NCI-H748 (cell line): ENCODE measurements at regions not wholly inside any gene's neighbourhood (a gene's known extent, or its start where the extent isn't known, plus 50 kb on each side); places are given as distances from the start of the nearest gene placed in this dataset.

Experiments
- DNase-seq: peaks from one replicate; lab custom pipeline; 2025; ENCODE audit not compliant: unreplicated experiment; lab: John Stamatoyannopoulos, UW

GRCh38 chr9:81292056-81292805, 397.1 kb downstream of the TLE1 start:
- peak; percentile 57 for DNase-seq

GRCh38 chr9:81289622-81290021, 399.7 kb downstream of the TLE1 start:
- DNase-seq, result no peak

DNA sequence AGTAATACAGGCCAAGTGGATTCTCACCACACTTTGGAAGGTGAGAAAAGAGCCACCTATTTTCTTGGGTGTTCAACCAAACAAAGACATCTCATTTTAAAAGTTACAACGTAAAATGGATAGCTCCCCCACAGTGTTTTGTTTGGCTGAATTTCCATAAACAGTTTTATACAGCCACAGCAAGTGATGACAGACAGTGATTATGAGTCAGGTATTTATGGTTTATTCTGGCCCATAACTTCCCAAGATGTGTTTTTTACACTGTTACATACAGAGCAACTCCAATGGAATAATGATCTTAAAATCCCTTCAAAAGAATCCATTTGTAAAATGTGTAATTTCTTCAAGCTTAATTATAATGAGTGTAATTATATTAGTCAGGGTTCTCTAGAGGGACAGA, 421.3 kb downstream of the TLE1 start:
- no peak for DNase-seq

DNA sequence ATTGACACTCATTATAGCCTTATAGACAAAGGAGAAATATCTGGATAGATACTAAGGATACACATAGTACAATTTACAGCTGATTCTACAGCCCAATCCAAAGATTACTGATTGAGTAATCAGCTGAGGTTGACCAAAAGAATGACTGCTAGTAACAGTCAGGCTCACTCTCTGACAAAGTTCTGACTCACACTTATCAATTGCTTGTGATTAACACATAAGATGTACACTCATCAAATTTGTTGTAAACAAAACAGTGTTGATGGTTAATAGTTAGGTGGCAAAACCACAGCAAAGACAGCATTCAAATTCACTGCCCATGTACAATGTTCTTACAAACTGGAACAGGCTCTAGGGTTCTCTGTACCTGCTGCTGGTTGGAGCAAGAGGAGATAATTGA, 422.7 kb downstream of the TLE1 start:
- no peak for DNase-seq

DNA sequence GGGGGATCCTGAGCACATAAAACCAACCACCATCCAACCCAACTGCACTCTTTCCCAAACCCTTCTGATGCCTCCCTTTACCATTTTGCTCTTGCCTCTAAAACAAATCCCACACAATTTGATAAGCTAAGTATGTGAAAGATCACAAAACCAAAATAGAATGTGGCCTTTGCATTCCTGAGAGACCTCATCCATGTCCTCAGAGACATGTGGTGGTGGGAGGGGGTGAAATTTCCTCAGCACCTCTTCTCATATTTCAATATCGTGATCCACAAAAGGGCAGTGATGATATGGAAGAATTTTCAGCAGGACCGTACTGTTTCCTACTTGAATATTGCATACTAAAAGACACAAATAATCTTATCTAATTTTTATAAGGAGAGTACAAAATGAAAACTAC, 423.3 kb downstream of the TLE1 start:
- no peak for DNase-seq

- DNase-seq, result no peak
Measured at GRCh38 chr9:81264516-81264915, 424.8 kb downstream of the TLE1 start.

- no peak for DNase-seq
Measured at GRCh38 chr9:81259896-81260295, 429.5 kb downstream of the TLE1 start.

DNA sequence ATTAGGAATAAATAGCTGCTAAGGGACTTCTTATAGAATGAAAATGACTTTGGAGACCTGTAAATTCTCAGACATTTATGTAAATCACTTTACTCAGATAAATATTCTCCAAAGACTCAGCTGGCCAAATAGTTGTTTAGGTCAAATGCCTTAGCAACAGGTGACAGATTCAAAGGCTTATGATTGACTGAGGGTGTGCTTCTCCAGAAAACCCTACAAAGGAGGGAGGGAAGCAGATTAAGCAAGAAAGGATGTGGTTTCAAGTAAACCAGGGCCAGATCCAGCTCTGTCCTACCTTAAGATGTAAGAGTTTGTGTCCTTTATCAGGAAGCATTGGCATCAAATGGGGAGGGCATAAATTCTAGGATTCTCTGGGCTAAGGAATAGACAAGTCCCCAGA, 433.0 kb downstream of the TLE1 start:
- no peak for DNase-seq

DNA sequence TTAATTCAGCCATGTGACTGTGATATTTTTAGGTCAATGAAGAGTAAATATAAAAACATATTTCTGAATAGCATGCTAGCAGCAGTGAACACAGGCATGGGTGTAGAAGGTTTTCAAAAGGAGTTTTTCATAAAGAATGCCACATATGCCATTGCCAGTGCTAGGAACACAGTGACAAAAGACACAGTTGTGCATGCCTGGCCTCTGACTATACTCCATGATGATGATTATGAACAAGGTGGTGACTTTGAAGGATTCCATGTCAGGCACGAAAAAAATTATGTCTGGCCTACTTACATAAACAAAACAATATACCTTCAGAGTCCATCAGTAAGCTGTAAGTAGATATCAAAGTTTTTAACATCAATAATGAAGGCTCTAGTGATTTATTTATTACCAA, 438.7 kb downstream of the TLE1 start:
- no peak for DNase-seq

DNA sequence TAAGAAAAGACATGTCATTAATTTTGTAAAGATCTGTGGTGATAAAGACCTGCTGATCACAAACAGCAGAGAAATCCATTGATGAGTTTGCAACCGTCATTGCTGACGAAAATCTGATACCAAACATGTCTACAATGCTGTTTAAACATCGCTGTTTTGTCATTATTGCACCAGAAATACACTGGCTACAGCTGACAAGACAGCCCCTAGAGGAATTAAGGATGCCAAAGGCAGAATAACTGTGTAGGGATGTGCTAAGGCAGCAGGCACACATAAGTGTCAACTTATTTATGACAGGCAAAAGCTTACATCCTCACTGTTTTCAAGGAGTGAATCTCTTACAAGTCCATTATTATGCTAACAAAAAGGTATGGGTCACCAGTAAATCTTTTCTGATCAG, 439.3 kb downstream of the TLE1 start:
- DNase-seq, result no peak

GRCh38 chr9:81245254-81245956, 443.9 kb downstream of the TLE1 start:
- no peak for DNase-seq

DNA sequence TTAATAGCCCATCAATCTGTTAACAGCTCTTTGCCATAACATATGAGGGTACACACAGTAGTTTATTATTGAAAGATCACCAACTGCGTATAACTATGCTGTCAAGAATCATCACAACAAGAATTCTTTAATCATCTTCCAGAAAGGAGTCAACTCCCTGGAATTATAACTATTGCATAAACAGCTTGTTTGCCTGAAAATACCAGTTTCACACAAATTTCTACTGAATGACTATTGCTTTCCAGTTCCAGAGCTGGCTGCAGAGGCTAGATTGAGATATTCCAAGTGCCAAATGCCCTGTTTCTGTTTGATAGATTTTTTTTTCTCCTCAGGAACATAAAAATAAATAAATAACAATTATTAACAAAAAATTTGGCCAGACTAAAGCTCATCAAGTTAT, 444.7 kb downstream of the TLE1 start:
- no peak for DNase-seq

- DNase-seq, result no peak
Measured at GRCh38 chr9:81242866-81243265, 446.5 kb downstream of the TLE1 start.

- DNase-seq, result no peak
Measured at GRCh38 chr9:81239388-81239787, 450.0 kb downstream of the TLE1 start.

GRCh38 chr9:81237565-81238231, 451.6 kb downstream of the TLE1 start:
- no peak for DNase-seq

- DNase-seq, result no peak
Measured at GRCh38 chr9:81234924-81235610, 454.3 kb downstream of the TLE1 start.

- DNase-seq, result no peak
Measured at GRCh38 chr9:81231011-81231410, 458.3 kb downstream of the TLE1 start.

DNA sequence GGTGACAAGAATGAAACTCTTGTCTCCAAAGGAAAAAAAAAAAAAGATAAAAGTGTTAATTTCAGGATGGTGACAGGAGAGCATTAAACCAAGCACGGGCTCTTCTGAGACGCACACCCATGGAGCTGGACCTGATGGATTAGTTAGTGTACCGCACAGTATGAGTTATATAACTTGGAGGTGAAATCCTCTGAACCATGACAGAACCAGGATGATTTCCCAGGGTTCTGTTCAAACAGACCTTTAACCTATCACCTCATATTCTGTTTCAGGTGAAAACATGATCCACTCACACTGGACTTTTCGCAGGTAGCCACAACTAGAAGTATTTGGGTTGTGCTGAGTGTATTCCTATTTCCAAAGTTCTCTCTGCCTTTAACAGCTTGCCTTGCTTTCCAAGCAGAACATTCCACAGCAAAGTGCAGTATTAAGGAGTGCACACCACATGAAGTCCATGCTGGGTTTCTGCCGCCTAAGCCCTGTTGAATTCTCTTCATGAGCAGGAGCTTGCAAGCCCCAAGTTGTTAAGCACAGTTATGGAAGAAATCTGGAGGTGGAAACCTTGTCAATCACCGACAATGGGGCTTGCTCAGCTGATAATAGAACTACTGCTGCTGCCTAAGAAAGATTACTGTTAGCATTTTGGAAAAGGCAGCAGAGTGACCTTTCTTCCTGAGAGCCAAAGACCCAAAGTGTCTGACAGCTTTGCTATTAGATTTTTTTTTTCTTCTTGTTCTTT, 461.7 kb downstream of the TLE1 start:
- peak; percentile 5 for DNase-seq

DNA sequence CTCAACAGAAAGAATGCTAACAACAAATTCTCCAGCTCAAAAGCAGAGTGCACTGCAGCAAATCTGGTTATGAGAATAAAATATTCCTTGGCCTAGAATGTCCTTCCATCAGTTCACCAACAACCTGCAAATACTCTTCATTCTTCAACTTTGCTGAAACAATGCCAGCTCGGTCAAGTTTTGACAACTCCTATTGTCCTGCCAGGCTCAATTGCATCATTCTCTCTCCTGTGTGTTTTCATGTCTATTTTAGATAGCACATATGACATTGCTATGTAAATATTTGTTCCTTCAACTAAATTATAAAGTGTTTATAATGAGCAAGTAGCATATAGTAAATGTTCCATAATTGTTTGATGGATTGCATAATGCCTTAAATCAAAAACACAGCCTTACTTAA, 463.8 kb downstream of the TLE1 start:
- no peak for DNase-seq

GRCh38 chr9:81224166-81225081, 464.9 kb downstream of the TLE1 start:
- peak; percentile 17 for DNase-seq
